Dermis blood vessel endothelial cell (primary cell): ENCODE measurements at regions not wholly inside any gene's neighbourhood (a gene's known extent, or its start where the extent isn't known, plus 50 kb on each side); places are given as distances from the start of the nearest gene placed in this dataset.
"Not testable (repeated sequence)": the region's sequence is repeated elsewhere in the genome, so short reads cannot be mapped to it uniquely, and the experiment has no call there.

Experiments used
- DNase-seq: peaks from one replicate; pipeline ENCODE4 v3.0.0; 2010

GRCh38 chr6:93749191-93749590 lies 329.8 kb upstream of the EPHA7 start:
- no peak for DNase-seq

GRCh38 chr6:93746892-93747291 lies 327.5 kb upstream of the EPHA7 start:
- no peak for DNase-seq

- no peak for DNase-seq
Measured at GRCh38 chr6:93745306-93745705, 325.9 kb upstream of the EPHA7 start.

- no peak for DNase-seq
Measured at GRCh38 chr6:93735099-93735498, 315.7 kb upstream of the EPHA7 start.

DNA sequence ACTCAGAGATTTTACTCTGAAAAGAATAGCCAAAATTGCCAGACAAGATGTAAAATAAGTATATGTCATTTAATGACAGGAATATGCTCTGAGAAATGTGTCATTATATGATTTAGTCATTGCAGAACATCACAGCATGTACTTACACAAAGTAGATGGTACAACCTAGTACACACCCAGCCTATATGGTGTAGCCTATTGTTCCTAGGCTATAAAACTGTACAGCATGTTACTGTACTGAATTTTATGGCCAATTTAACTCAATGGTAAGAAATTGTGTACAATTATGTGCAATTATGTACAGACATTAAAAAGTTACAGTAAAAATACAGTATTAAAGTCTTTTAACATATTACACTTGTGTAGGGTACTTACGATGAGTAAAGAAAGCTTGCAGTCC lies 311.9 kb upstream of the EPHA7 start:
- DNase-seq: no peak

DNA sequence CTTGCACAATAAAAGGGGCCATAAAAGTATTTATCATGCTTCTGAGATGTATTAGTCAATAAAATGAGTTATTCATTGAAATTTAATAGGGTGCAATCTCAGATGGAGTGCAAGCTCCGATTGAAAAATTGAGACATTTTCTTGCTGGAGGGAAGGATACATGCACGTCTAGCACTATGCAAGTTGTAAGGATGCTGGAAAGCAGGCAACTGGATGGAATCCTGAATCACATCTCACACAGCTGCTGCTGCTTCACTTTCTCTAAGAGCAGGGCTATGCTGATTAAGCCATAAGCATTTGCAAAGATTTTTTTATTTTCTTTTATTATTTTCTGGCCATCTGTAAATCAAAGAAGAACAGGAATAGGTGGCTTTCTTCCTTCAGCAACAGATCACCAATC lies 308.8 kb upstream of the EPHA7 start:
- DNase-seq: no peak

GRCh38 chr6:93727447-93727846 lies 308.1 kb upstream of the EPHA7 start:
- DNase-seq: no peak

GRCh38 chr6:93721386-93722048 lies 302.2 kb upstream of the EPHA7 start:
- no peak for DNase-seq

DNA sequence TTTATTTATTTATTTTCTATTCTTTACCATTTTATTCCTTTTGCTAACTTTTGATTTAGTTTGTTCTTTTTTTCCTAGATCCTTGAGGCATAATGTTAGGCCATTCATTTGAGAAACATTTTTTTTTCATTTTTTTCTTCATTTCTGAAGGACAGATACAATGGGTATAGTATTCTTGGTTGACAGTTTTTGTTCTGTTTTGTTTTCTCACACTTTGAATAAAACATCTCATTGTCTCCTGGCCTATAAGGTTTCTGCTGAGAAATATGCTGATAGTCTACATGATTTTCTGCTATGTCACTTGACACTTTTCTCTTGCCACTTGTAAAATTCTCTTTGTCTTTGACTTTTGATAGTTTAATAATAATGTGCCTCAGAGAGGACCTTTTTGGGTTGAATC lies 294.6 kb upstream of the EPHA7 start:
- no peak for DNase-seq

DNA sequence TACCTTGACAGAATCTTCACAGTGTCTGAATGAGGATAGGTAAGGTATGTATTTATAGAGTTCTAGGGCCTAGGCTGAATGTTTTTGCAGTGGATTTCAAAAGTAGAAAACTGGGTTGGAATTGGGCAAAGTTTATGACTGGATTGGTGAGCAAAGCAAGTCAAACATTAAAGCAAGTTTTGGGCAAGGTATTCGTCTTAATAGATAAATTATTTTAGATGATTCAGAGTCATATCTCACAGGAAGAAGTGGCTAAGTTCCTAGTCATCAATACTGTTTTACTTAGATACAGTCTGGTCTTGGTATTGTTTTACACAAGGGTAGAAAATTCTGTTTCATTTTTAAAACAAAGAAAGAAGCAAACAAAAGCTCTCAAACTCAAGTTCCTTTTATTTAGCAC lies 284.1 kb upstream of the EPHA7 start:
- DNase-seq: no peak

- no peak for DNase-seq
Measured at GRCh38 chr6:93701526-93701925, 282.2 kb upstream of the EPHA7 start.

- DNase-seq: no peak
Measured at GRCh38 chr6:93685494-93685893, 266.1 kb upstream of the EPHA7 start.

GRCh38 chr6:93684339-93684738 lies 265.0 kb upstream of the EPHA7 start:
- DNase-seq: no peak

GRCh38 chr6:93679836-93680235 lies 260.5 kb upstream of the EPHA7 start:
- DNase-seq: no peak

DNA sequence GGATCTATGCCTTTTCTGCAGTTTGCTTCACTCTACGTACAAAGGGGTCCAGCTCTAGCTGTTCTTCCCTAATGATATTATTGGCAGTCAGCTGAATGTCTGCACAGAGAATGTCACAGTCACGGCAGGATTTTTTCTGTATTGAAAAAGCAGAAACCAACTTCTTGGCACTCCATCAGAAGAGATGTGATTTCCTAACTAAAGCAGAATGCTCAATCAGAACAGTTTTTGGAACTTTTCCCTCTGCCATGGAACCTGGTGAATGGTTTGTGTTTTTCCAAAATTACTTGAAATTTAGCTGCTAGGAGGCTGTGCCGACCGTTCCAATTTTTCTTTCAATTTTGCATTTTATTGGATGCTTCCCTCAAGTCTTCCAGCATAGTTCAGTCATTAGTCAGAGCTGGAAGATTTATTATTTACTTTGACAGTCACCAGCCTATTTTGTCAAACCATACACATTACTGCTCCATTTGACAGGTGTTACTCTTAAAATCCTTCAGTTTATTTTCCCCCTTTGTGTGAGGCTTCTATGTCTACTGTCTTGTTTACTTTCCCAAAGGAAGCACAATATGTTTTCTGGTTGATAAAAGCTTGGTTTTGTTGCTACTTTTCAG lies 259.6 kb upstream of the EPHA7 start:
- DNase-seq: no peak

DNA sequence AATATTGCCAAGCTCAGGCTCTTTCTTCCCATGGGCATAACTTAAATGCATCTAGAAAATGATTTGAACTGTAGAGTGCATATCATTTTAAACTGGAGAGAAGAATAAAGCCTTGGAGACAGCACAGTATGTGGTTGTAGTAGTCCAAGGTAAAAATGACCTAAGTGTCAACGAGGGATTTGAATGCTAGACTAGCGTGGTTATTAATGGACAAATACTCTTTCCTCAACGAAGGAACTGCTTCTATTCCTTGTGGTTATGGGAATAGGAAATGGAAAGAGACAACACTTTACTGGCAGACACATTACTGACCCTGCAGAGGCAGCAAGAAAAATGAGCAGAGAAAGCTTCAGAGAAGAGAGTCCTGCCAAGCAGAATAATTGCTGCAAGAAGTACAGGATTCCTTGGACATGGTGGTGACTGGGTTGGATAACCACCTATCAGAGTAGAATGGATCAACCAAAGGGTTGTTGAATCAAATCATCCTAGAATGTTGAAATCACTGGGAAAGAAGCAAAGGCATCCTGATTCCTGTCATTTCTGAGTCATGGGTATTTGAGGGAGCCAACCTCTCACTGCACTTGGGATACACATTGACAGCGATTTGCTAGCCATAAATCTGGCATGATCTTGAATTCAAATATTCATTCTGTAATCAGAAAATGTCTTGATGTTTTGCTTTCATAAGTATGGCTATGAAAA lies 258.1 kb upstream of the EPHA7 start:
- DNase-seq: no peak

GRCh38 chr6:93676581-93676980 lies 257.2 kb upstream of the EPHA7 start:
- DNase-seq: no peak

- no peak for DNase-seq
Measured at GRCh38 chr6:93675856-93676417, 256.6 kb upstream of the EPHA7 start.

DNA sequence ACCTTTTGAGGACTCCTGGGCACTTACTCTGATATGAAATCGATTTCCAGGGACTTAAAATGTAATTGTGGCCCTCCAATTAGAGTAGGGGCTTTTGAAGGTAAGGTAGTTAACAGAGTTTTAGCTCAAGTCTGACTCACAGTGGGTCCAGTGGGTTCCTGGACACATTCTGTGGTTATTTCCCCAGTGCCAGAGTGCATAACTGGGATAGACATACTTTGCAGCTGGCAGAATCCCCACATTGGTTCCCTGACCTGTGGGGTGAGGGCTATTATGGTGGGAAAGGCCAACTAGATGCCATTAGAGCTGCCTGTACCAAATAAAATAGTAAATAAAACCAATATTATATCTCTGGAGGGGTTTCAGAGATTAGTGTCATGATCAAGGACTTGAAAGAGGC lies 243.8 kb upstream of the EPHA7 start:
- no peak for DNase-seq

GRCh38 chr6:93654548-93654947 lies 235.2 kb upstream of the EPHA7 start:
- no peak for DNase-seq

- no peak for DNase-seq
Measured at GRCh38 chr6:93644611-93645010, 225.3 kb upstream of the EPHA7 start.

GRCh38 chr6:93639126-93639525 lies 219.8 kb upstream of the EPHA7 start:
- DNase-seq: no peak

GRCh38 chr6:93636987-93637664 lies 217.8 kb upstream of the EPHA7 start:
- not testable (repeated sequence) for DNase-seq
